GM12872 (cell line): ENCODE measurements at regions not wholly inside any gene's neighbourhood (a gene's known extent, or its start where the extent isn't known, plus 50 kb on each side); places are given as distances from the start of the nearest gene placed in this dataset.

ENCODE experiments used
- CTCF ChIP-seq: IDR thresholded peaks from 3 replicates; pipeline ENCODE4 v1.5.1; 2011; ENCODE audit warnings: low read depth, mild to moderate bottlenecking, low read length, moderate library complexity; ENCODE audit not compliant: insufficient read depth

- no peak for TF ChIP-seq CTCF
Measured at GRCh38 chr3:176661432-176661964, 535.8 kb downstream of the TBL1XR1 start.

- no peak for TF ChIP-seq CTCF
Measured at GRCh38 chr3:176655404-176656094, 541.7 kb downstream of the TBL1XR1 start.

- TF ChIP-seq CTCF = no peak
Measured at GRCh38 chr3:176651622-176652021, 545.7 kb downstream of the TBL1XR1 start.

- peak; percentile 37; the same call in 1 of the 3 replicates for TF ChIP-seq CTCF
Measured at GRCh38 chr3:176650478-176650877, 546.8 kb downstream of the TBL1XR1 start.

- TF ChIP-seq CTCF = no peak
Measured at GRCh38 chr3:176647987-176648386, 549.3 kb downstream of the TBL1XR1 start.

GRCh38 chr3:176633511-176633910 lies 563.8 kb downstream of the TBL1XR1 start:
- TF ChIP-seq CTCF = no peak

GRCh38 chr3:176632925-176633324 lies 564.4 kb downstream of the TBL1XR1 start:
- no peak for TF ChIP-seq CTCF
